Keratinocyte (primary cell): ENCODE measurements at regions not wholly inside any gene's neighbourhood (a gene's known extent, or its start where the extent isn't known, plus 50 kb on each side); places are given as distances from the start of the nearest gene placed in this dataset.

Experiments used
- CTCF ChIP-seq, 3 experiments: IDR thresholded peaks in 1 of 3; conservative IDR thresholded peaks in 1 of 3; optimal IDR thresholded peaks in 1 of 3; 2 replicates in 2 of 3; 3 replicates in 1 of 3; pipeline versions ENCODE3 to v1.5.1; 2011; ENCODE audit warnings: low read length in 3 of 3, mild to moderate bottlenecking in 3 of 3, moderate library complexity in 2 of 3, control low read depth in 1 of 3, inconsistent platforms in 1 of 3; ENCODE audit not compliant: insufficient read depth in 2 of 3; ENCODE audit errors: extremely low read depth in 1 of 3
- EZH2 ChIP-seq: IDR thresholded peaks from one replicate; pipeline ENCODE4 v1.6.1; 2012; ENCODE audit warnings: inconsistent platforms, mild to moderate bottlenecking, low read length, moderate library complexity

DNA sequence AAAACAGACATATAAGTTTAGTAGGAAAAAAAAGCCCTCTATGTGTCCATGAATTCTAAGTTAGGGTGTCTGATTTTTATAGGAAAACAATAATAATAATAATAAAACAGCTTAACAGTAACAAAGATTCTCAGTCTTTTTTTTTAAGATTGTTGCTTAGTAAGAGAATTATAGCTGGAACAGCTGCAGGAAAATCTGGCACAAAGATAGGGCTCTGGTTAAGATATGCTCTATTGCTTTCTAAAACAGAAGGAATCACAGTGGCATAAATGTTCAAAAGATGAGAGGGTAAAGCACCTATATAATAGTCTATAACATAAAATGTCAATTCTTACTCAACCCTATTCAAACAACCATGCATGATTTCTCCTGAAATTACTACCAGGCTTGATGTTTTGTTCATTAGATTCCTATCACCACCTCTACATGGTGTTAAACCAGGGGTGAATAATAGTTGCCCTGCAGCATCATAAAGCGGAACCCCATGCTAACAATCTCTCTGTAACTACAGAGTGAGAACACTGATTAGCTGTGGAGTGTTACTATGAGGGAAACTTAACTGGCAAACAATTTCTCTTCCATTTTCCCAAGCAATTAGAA lies 541.4 kb upstream of the MIR17HG start:
- no peak for TF ChIP-seq CTCF (optimal IDR thresholded peaks at IDR 0.05 in 1 of 3, IDR thresholded peaks at IDR 0.05 in 1 of 3, conservative IDR thresholded peaks at IDR 0.05 in 1 of 3; ENCODE audit: extremely low read depth in 1 of 3, insufficient read depth in 2 of 3, low read length in 3 of 3)
- TF ChIP-seq EZH2, result no peak
